ENCODE measurements at regions not wholly inside any gene's neighbourhood (a gene's known extent, or its start where the extent isn't known, plus 50 kb on each side); places are given as distances from the start of the nearest gene placed in this dataset.

DNA sequence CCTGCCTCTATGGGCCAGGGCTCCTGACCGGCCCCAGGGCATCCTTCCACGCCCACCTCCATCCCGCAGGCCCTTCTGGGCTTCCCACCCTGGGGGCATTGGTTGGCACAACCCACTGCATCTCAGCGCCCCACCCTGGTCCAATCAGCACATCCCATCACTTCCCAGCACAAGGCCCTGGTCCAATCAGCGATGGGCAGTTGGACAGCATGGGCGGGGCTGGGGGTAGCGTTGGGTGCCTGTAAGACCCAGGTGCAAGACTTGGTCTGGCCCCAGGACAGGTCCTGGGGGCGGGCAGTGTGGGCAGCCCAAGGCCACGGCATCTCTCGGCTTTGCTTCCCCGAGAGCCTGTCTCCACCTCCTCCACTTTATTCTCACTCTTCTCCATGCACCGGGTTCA lies 298.5 kb downstream of the BMP7 start:
- POLR2A ChIA-PET: no interaction called here
- no peak overlapping the region for H2AFZ ChIP-seq (ENCODE audit: control insufficient read depth, low read depth, low read length)
- SMC1A ChIA-PET (ENCODE audit: uncharacterized antibody, unreplicated experiment): no interaction called here
- no peaks in the 10 kb centered on the region for H3K4me1 ChIP-seq (ENCODE audit: control insufficient read depth, insufficient read depth, low read length)
- no peak overlapping the region for H3K4me3 ChIP-seq
- CTCF ChIA-PET: no interaction called here
- no peak overlapping the region for H3K9ac ChIP-seq (ENCODE audit: control insufficient read depth, insufficient read depth, low read length)
- no TSS peak for BruUV-seq (replicated peaks)
- intact Hi-C loops (cut with micrococcal nuclease; ENCODE audit: unreplicated experiment): no loop called here
- ATAC-seq (no peak), FAIRE-seq (no peak), DNase-seq (ENCODE audit: low read depth, low spot score) (no peak)
- in situ Hi-C loops (cut with MboI): no loop called here
- no peaks in the 10 kb centered on the region for H3K79me2 ChIP-seq (ENCODE audit: control insufficient read depth, insufficient read depth, low read length)
- no peak overlapping the region for H3K4me2 ChIP-seq (ENCODE audit: control insufficient read depth, insufficient read depth)
- RAD21 ChIA-PET (ENCODE audit: unreplicated experiment): no interaction called here
- no peaks in the 10 kb centered on the region for H3K36me3 ChIP-seq (ENCODE audit: control insufficient read depth in 2 of 2, insufficient read depth in 2 of 2, low read length in 1 of 2)
- no peaks in the 10 kb centered on the region for H3K9me3 ChIP-seq (replicated peaks; ENCODE audit: control insufficient read depth, insufficient read depth, low read length)
- no peaks in the 10 kb centered on the region for H4K20me1 ChIP-seq (ENCODE audit: control insufficient read depth, insufficient read depth)
- H3K27ac ChIP-seq (ENCODE audit: control insufficient read depth, insufficient read depth): no peak overlapping the region
- no peaks in the 10 kb centered on the region for H3K27me3 ChIP-seq (replicated peaks in 1 of 2; ENCODE audit: control insufficient read depth in 2 of 2, insufficient read depth in 2 of 2, low read length in 1 of 2)
- WGBS (ENCODE audit: insufficient coverage, insufficient replicate concordance, low lambda C conversion rate, missing lambda C conversion rate): 24% methylated on average over 12 of the region's 12 CpGs
- TF ChIP-seq POLR2A (IDR thresholded peaks at IDR 0.05; ENCODE audit: low read depth, low read length) (no peak), JUNB (IDR thresholded peaks at IDR 0.05) (no peak), ZNF217 (IDR thresholded peaks at IDR 0.05) (no peak), NRF1 (conservative IDR thresholded peaks at IDR 0.05; ENCODE audit: low read depth, low read length) (no peak), PML (IDR thresholded peaks at IDR 0.05; ENCODE audit: low read length) (no peak), ESRRA (IDR thresholded peaks at IDR 0.05; ENCODE audit: low read length) (no peak), TAF1 (IDR thresholded peaks at IDR 0.05; ENCODE audit: borderline replicate concordance, low read depth, low read length) (no peak), SMAD1 (IDR thresholded peaks at IDR 0.05; ENCODE audit: low read depth, partially characterized antibody) (no peak), BMI1 (IDR thresholded peaks at IDR 0.05; ENCODE audit: borderline replicate concordance) (no peak), CBX3 (IDR thresholded peaks at IDR 0.05; ENCODE audit: borderline replicate concordance, low read depth) (no peak), CHD1 (IDR thresholded peaks at IDR 0.05; ENCODE audit: low read depth, low read length) (no peak)
- TF ChIP-seq, protein P1, sequence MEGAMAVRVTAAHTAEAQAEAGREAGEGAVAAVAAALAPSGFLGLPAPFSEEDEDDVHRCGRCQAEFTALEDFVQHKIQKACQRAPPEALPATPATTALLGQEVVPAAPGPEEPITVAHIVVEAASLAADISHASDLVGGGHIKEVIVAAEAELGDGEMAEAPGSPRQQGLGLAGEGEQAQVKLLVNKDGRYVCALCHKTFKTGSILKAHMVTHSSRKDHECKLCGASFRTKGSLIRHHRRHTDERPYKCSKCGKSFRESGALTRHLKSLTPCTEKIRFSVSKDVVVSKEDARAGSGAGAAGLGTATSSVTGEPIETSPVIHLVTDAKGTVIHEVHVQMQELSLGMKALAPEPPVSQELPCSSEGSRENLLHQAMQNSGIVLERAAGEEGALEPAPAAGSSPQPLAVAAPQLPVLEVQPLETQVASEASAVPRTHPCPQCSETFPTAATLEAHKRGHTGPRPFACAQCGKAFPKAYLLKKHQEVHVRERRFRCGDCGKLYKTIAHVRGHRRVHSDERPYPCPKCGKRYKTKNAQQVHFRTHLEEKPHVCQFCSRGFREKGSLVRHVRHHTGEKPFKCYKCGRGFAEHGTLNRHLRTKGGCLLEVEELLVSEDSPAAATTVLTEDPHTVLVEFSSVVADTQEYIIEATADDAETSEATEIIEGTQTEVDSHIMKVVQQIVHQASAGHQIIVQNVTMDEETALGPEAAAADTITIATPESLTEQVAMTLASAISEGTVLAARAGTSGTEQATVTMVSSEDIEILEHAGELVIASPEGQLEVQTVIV (IDR thresholded peaks at IDR 0.05; ENCODE audit: borderline replicate concordance, partially characterized antibody): no peak
- TF ChIP-seq, protein P2, sequence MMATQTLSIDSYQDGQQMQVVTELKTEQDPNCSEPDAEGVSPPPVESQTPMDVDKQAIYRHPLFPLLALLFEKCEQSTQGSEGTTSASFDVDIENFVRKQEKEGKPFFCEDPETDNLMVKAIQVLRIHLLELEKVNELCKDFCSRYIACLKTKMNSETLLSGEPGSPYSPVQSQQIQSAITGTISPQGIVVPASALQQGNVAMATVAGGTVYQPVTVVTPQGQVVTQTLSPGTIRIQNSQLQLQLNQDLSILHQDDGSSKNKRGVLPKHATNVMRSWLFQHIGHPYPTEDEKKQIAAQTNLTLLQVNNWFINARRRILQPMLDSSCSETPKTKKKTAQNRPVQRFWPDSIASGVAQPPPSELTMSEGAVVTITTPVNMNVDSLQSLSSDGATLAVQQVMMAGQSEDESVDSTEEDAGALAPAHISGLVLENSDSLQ (IDR thresholded peaks at IDR 0.05): no peak
- TF ChIP-seq, protein P3, sequence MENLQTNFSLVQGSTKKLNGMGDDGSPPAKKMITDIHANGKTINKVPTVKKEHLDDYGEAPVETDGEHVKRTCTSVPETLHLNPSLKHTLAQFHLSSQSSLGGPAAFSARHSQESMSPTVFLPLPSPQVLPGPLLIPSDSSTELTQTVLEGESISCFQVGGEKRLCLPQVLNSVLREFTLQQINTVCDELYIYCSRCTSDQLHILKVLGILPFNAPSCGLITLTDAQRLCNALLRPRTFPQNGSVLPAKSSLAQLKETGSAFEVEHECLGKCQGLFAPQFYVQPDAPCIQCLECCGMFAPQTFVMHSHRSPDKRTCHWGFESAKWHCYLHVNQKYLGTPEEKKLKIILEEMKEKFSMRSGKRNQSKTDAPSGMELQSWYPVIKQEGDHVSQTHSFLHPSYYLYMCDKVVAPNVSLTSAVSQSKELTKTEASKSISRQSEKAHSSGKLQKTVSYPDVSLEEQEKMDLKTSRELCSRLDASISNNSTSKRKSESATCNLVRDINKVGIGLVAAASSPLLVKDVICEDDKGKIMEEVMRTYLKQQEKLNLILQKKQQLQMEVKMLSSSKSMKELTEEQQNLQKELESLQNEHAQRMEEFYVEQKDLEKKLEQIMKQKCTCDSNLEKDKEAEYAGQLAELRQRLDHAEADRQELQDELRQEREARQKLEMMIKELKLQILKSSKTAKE (IDR thresholded peaks at IDR 0.05; ENCODE audit: low read depth, poor library complexity, severe bottlenecking): no peak
- TF ChIP-seq, protein P4, sequence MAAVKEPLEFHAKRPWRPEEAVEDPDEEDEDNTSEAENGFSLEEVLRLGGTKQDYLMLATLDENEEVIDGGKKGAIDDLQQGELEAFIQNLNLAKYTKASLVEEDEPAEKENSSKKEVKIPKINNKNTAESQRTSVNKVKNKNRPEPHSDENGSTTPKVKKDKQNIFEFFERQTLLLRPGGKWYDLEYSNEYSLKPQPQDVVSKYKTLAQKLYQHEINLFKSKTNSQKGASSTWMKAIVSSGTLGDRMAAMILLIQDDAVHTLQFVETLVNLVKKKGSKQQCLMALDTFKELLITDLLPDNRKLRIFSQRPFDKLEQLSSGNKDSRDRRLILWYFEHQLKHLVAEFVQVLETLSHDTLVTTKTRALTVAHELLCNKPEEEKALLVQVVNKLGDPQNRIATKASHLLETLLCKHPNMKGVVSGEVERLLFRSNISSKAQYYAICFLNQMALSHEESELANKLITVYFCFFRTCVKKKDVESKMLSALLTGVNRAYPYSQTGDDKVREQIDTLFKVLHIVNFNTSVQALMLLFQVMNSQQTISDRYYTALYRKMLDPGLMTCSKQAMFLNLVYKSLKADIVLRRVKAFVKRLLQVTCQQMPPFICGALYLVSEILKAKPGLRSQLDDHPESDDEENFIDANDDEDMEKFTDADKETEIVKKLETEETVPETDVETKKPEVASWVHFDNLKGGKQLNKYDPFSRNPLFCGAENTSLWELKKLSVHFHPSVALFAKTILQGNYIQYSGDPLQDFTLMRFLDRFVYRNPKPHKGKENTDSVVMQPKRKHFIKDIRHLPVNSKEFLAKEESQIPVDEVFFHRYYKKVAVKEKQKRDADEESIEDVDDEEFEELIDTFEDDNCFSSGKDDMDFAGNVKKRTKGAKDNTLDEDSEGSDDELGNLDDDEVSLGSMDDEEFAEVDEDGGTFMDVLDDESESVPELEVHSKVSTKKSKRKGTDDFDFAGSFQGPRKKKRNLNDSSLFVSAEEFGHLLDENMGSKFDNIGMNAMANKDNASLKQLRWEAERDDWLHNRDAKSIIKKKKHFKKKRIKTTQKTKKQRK (IDR thresholded peaks at IDR 0.05; ENCODE audit: low read depth, low read length): no peak
- TF ChIP-seq, protein P5, sequence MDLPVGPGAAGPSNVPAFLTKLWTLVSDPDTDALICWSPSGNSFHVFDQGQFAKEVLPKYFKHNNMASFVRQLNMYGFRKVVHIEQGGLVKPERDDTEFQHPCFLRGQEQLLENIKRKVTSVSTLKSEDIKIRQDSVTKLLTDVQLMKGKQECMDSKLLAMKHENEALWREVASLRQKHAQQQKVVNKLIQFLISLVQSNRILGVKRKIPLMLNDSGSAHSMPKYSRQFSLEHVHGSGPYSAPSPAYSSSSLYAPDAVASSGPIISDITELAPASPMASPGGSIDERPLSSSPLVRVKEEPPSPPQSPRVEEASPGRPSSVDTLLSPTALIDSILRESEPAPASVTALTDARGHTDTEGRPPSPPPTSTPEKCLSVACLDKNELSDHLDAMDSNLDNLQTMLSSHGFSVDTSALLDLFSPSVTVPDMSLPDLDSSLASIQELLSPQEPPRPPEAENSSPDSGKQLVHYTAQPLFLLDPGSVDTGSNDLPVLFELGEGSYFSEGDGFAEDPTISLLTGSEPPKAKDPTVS (IDR thresholded peaks at IDR 0.05; ENCODE audit: low read depth, low read length): no peak
